Colonic mucosa (tissue), 4 donors: ENCODE measurements at regions not wholly inside any gene's neighbourhood (a gene's known extent, or its start where the extent isn't known, plus 50 kb on each side); places are given as distances from the start of the nearest gene placed in this dataset.

Source experiments
- DNase-seq: peaks from one replicate; pipeline ENCODE4 v3.0.0-alpha.2; 2020
- H3K27ac ChIP-seq: fragments of 200-600 bp; one replicate; pipeline ENCODE4 v1.8.0; 2021
- H3K27me3 ChIP-seq: fragments of 200-600 bp; one replicate; pipeline ENCODE4 v1.8.0; 2021
- H3K36me3 ChIP-seq: fragments of 200-600 bp; one replicate; pipeline ENCODE4 v1.8.0; 2021
- H3K4me1 ChIP-seq: fragments of 200-600 bp; one replicate; pipeline ENCODE4 v1.8.0; 2021; ENCODE audit warnings: mild to moderate bottlenecking
- H3K4me3 ChIP-seq: fragments of 200-600 bp; one replicate; pipeline ENCODE4 v1.8.0; 2021
- H3K9ac ChIP-seq, 2 donors: one replicate each; pipeline ENCODE4 v1.7.0; 2013; ENCODE audit warnings: control low read depth in 2 of 2, low read depth in 2 of 2, low read length in 2 of 2
- H3K9me3 ChIP-seq: fragments of 200-600 bp; one replicate; pipeline ENCODE4 v1.8.0; 2021
- intact Hi-C: fragments of 100-400 bp; cut with DNase I; formaldehyde crosslinking; loops from one replicate; pipeline ENCODE4 v1.14.1; 2022
- TF ChIP-seq, protein P1 (sequence below): fragments of 200-600 bp; IDR thresholded peaks from one replicate; pipeline ENCODE4 v1.8.0; 2022; ENCODE audit warnings: antibody characterized with exemption, mild to moderate bottlenecking
- donor health status: healthy.
- donor health status: DM: no; HTN: no; CAD: no.
- donor health status: DM: no; HTN: no; CAD: no.

DNA sequence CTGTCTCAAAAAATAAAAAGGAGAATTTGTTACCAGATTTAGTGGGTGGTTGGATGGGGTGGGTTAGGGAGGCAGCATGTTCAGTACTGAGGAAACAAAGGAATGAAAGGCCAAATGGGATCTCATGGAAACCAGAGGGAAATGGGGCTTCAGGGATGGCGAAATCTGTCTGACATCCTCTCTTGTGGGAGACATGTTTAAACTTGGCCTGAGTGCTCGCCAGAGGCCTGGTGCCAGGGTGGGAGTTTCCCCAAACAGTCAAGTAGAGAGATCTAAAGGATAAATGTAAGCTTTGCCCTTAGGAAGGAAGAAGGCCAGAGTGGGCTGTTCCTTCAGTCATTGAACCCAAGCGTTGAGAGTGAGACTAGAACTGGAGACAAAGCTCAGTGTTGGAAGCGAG, 61.9 kb upstream of the AKIRIN2 start:
- TF ChIP-seq, protein P1, sequence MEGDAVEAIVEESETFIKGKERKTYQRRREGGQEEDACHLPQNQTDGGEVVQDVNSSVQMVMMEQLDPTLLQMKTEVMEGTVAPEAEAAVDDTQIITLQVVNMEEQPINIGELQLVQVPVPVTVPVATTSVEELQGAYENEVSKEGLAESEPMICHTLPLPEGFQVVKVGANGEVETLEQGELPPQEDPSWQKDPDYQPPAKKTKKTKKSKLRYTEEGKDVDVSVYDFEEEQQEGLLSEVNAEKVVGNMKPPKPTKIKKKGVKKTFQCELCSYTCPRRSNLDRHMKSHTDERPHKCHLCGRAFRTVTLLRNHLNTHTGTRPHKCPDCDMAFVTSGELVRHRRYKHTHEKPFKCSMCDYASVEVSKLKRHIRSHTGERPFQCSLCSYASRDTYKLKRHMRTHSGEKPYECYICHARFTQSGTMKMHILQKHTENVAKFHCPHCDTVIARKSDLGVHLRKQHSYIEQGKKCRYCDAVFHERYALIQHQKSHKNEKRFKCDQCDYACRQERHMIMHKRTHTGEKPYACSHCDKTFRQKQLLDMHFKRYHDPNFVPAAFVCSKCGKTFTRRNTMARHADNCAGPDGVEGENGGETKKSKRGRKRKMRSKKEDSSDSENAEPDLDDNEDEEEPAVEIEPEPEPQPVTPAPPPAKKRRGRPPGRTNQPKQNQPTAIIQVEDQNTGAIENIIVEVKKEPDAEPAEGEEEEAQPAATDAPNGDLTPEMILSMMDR: no peak
- no peak overlapping the region for H3K27ac ChIP-seq
- intact Hi-C loops: no loop called here

DNA sequence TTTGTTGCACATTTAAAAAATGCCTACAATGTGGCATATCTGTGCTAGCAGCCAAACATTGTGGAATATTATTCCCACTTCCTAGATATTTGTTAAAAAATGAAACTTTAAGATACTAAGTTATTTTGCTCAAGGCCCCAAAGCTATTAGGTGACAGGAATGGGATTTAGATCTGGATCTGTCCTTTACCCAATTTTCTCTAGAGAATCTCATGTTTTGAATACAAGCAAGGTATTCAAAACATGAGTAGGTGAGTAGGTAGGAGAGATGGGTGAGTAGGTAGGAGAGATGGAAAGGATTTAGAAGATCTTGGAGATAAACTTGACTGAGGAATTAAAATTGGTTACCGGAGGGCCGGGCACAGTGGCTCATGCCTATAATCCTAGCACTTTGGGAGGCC, 61.2 kb upstream of the AKIRIN2 start:
- H3K9me3 ChIP-seq: no peaks in the 10 kb centered on the region
- no peaks in the 10 kb centered on the region for H3K27me3 ChIP-seq
- no peaks in the 10 kb centered on the region for H3K4me1 ChIP-seq
- intact Hi-C loops: no loop called here
- DNase-seq: no peak
- H3K27ac ChIP-seq: no peak overlapping the region
- H3K36me3 ChIP-seq: no peaks in the 10 kb centered on the region
- TF ChIP-seq, protein P1: no peak
- no peak overlapping the region for H3K4me3 ChIP-seq
- H3K9ac ChIP-seq: no peak overlapping the region

More for the DNA sequence above, 61.9 kb upstream of the AKIRIN2 start:
- Histone ChIP-seq H3K27me3 (no peaks in the 10 kb centered on the region), H3K4me1 (no peaks in the 10 kb centered on the region), H3K9me3 (no peaks in the 10 kb centered on the region), H3K4me3 (no peak overlapping the region), H3K36me3 (no peaks in the 10 kb centered on the region), H3K9ac (no peak overlapping the region)
- DNase-seq: no peak

DNA sequence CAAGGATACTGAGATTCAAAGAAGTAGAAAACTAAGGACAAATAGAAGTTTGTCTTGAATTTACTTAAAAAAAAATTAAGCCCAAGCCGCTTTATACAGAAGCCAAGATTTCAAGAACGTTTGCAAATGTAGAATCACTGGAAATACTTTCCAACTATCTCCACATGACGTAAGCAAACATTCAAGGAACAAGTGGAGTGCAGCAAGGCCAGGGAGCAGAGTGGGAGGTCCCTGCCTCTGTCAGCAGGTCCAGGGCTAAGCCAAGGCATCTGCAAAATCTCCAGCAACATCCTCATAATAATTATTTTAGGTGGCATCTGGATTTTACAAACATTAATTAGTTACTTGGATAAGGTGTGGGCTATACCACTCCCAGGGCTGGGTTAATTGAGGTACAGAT, 60.1 kb upstream of the AKIRIN2 start:
- Histone ChIP-seq H3K36me3 (no peaks in the 10 kb centered on the region), H3K27me3 (no peaks in the 10 kb centered on the region), H3K4me3 (no peak overlapping the region), H3K9me3 (no peaks in the 10 kb centered on the region), H3K9ac (no peak overlapping the region), H3K27ac (no peak overlapping the region), H3K4me1 (no peaks in the 10 kb centered on the region)
- intact Hi-C loops: no loop called here
- TF ChIP-seq, protein P1: no peak
- DNase-seq: no peak

DNA sequence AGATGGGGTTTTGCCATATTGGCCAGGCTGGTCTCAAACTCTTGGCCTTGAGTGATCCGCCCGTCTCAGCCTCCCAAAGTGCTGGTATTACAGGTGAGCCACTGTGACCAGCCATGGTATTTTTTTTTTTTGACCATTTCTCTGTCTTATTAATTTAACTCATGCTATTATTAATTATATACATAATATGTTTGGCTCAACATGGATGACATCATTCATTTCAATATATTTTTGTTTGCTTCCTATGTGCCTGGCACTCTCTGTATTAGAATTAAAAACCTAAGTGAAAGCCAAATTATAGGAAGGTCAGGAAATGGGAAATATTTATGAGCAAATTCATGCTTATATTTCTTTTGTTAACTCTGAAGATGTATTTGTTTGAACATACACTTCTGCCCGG, 55.8 kb upstream of the AKIRIN2 start:
- intact Hi-C loops: no loop called here
- no peaks in the 10 kb centered on the region for H3K27me3 ChIP-seq
- no peaks in the 10 kb centered on the region for H3K4me1 ChIP-seq
- H3K9me3 ChIP-seq: no peaks in the 10 kb centered on the region
- H3K9ac ChIP-seq: no peak overlapping the region
- H3K36me3 ChIP-seq: no peaks in the 10 kb centered on the region
- H3K27ac ChIP-seq: no peak overlapping the region
- H3K4me3 ChIP-seq: no peak overlapping the region
- no peak for DNase-seq
- TF ChIP-seq, protein P1: no peak

DNA sequence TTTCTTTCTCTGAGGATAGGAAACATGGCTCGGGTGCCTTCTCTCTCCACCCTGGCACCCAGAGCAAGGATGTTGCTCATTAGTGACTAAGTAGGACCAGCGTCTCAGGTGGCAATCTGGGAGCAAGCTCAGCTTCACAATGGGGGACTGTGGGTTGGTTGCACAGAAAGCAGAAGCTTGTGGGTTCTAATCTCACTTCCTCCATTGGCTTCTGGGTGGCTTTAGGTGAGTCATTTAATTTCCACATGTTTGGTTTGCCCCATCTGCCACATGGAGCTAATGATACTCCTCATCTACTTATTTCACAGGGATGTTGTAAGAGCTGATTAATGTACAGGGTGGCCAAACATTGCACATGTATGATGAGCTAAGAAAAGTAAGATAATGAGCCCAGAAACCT, 54.8 kb upstream of the AKIRIN2 start:
- H3K9me3 ChIP-seq: no peaks in the 10 kb centered on the region
- H3K4me1 ChIP-seq: no peaks in the 10 kb centered on the region
- DNase-seq: no peak
- TF ChIP-seq, protein P1: no peak
- no peak overlapping the region for H3K4me3 ChIP-seq
- no peak overlapping the region for H3K9ac ChIP-seq
- no peaks in the 10 kb centered on the region for H3K27me3 ChIP-seq
- H3K36me3 ChIP-seq: no peaks in the 10 kb centered on the region
- intact Hi-C loops: no loop called here
- H3K27ac ChIP-seq: no peak overlapping the region
